ENCODE measurements at regions not wholly inside any gene's neighbourhood (a gene's known extent, or its start where the extent isn't known, plus 50 kb on each side); places are given as distances from the start of the nearest gene placed in this dataset.

GRCh38 chr18:60654298-60654697 is 281.7 kb upstream of the MC4R start:
- ChIA-PET POLR2A (interaction anchor here (0.7 kb wide), 2 partner anchors 23 to 996 kb away, joined by 3 to 6 read pairs; no protein-coding TSS in a partner anchor), CTCF (ENCODE audit: unreplicated experiment) (no interaction called here)
- no peaks in the 10 kb centered on the region for H3K9me3 ChIP-seq (ENCODE audit: low read length)
- no peaks in the 10 kb centered on the region for H3K79me2 ChIP-seq (ENCODE audit: insufficient read depth, low read depth, low read length)
- H3K9me2 ChIP-seq (ENCODE audit: insufficient read depth, low read length): no peaks in the 10 kb centered on the region
- TF ChIP-seq, protein P1, sequence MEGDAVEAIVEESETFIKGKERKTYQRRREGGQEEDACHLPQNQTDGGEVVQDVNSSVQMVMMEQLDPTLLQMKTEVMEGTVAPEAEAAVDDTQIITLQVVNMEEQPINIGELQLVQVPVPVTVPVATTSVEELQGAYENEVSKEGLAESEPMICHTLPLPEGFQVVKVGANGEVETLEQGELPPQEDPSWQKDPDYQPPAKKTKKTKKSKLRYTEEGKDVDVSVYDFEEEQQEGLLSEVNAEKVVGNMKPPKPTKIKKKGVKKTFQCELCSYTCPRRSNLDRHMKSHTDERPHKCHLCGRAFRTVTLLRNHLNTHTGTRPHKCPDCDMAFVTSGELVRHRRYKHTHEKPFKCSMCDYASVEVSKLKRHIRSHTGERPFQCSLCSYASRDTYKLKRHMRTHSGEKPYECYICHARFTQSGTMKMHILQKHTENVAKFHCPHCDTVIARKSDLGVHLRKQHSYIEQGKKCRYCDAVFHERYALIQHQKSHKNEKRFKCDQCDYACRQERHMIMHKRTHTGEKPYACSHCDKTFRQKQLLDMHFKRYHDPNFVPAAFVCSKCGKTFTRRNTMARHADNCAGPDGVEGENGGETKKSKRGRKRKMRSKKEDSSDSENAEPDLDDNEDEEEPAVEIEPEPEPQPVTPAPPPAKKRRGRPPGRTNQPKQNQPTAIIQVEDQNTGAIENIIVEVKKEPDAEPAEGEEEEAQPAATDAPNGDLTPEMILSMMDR (conservative IDR thresholded peaks at IDR 0.05; ENCODE audit: low read length): no peak
- H3K4me2 ChIP-seq (ENCODE audit: low read length): no peak overlapping the region
- BruUV-seq (replicated peaks): no TSS peak
- no peak overlapping the region for H3K4me3 ChIP-seq (ENCODE audit: low read depth, low read length, poor library complexity, severe bottlenecking)
- no peaks in the 10 kb centered on the region for H4K20me1 ChIP-seq (ENCODE audit: insufficient read depth, low read length)
- no peaks in the 10 kb centered on the region for H3K4me1 ChIP-seq (ENCODE audit: insufficient read depth, low read length, poor library complexity, severe bottlenecking)
- no peak for DNase-seq (ENCODE audit: low spot score)
- H3K27ac ChIP-seq (ENCODE audit: low read depth, low read length, poor library complexity, severe bottlenecking): no peak overlapping the region
- no peak overlapping the region for H2AFZ ChIP-seq (ENCODE audit: low read length)
- intact Hi-C loops (cut with micrococcal nuclease; ENCODE audit: unreplicated experiment): no loop called here
- H3K36me3 ChIP-seq (ENCODE audit: insufficient read depth, low read length): no peaks in the 10 kb centered on the region

- no TSS peak for BruUV-seq (replicated peaks)
- Histone ChIP-seq H3K36me3 (ENCODE audit: insufficient read depth, low read length) (no peaks in the 10 kb centered on the region), H4K20me1 (ENCODE audit: insufficient read depth, low read length) (no peaks in the 10 kb centered on the region), H3K9me2 (ENCODE audit: insufficient read depth, low read length) (no peaks in the 10 kb centered on the region), H3K9me3 (ENCODE audit: low read length) (no peaks in the 10 kb centered on the region), H3K4me1 (ENCODE audit: insufficient read depth, low read length, poor library complexity, severe bottlenecking) (no peaks in the 10 kb centered on the region), H3K4me3 (ENCODE audit: low read depth, low read length, poor library complexity, severe bottlenecking) (no peak overlapping the region), H3K27ac (ENCODE audit: low read depth, low read length, poor library complexity, severe bottlenecking) (no peak overlapping the region), H3K79me2 (ENCODE audit: insufficient read depth, low read depth, low read length) (no peaks in the 10 kb centered on the region), H2AFZ (ENCODE audit: low read length) (no peak overlapping the region), H3K4me2 (ENCODE audit: low read length) (no peak overlapping the region)
- ChIA-PET POLR2A (no interaction called here), CTCF (ENCODE audit: unreplicated experiment) (no interaction called here)
- DNase-seq (ENCODE audit: low spot score): no peak
- intact Hi-C loops (cut with micrococcal nuclease; ENCODE audit: unreplicated experiment): no loop called here
- TF ChIP-seq, protein P1 (conservative IDR thresholded peaks at IDR 0.05; ENCODE audit: low read length): no peak
- no peak for TF ChIP-seq EZH2phosphoT487 (IDR thresholded peaks at IDR 0.05; ENCODE audit: borderline replicate concordance, low read depth, low read length)
Measured at GRCh38 chr18:60656553-60656952, 284.0 kb upstream of the MC4R start.

DNA sequence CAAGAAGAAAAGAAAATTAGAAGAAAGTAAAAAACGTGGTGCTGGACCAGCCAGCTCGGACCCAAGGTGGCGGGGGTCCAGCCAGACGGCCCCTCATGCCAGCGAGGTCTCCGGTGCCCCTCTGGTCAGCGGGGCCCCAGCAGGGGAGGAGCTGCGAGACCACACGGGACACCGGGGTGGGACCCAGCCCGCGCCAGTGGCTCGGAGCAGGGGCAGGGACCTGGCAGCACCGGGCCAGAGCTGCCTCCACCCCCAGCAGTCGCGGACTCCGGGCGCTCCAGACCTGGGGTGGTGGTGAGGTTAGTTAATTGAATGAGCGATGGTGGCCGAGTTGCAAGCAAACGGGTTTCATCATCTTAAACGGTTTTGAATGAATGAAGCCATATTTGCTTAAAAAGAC is 289.9 kb upstream of the MC4R start:
- Histone ChIP-seq H4K20me1 (ENCODE audit: insufficient read depth, low read length) (no peaks in the 10 kb centered on the region), H3K9me2 (ENCODE audit: insufficient read depth, low read length) (no peaks in the 10 kb centered on the region), H3K36me3 (ENCODE audit: insufficient read depth, low read length) (no peaks in the 10 kb centered on the region), H3K4me1 (ENCODE audit: insufficient read depth, low read length, poor library complexity, severe bottlenecking) (no peaks in the 10 kb centered on the region), H3K4me2 (ENCODE audit: low read length) (no peak overlapping the region), H3K79me2 (ENCODE audit: insufficient read depth, low read depth, low read length) (no peaks in the 10 kb centered on the region), H3K27ac (ENCODE audit: low read depth, low read length, poor library complexity, severe bottlenecking) (no peak overlapping the region), H2AFZ (ENCODE audit: low read length) (no peak overlapping the region), H3K9me3 (ENCODE audit: low read length) (no peaks in the 10 kb centered on the region), H3K4me3 (ENCODE audit: low read depth, low read length, poor library complexity, severe bottlenecking) (no peak overlapping the region)
- intact Hi-C loops (cut with micrococcal nuclease; ENCODE audit: unreplicated experiment): no loop called here
- CTCF ChIA-PET (ENCODE audit: unreplicated experiment): no interaction called here
- no peak for DNase-seq (ENCODE audit: low spot score)
- POLR2A ChIA-PET: no interaction called here
- TF ChIP-seq EZH2phosphoT487 (IDR thresholded peaks at IDR 0.05; ENCODE audit: borderline replicate concordance, low read depth, low read length): no peak
- TF ChIP-seq, protein P1 (conservative IDR thresholded peaks at IDR 0.05; ENCODE audit: low read length): no peak
- no TSS peak for BruUV-seq (replicated peaks)

All from OCI-LY7 (cell line).